ENCODE measurements at regions not wholly inside any gene's neighbourhood (a gene's known extent, or its start where the extent isn't known, plus 50 kb on each side); places are given as distances from the start of the nearest gene placed in this dataset.

DNA sequence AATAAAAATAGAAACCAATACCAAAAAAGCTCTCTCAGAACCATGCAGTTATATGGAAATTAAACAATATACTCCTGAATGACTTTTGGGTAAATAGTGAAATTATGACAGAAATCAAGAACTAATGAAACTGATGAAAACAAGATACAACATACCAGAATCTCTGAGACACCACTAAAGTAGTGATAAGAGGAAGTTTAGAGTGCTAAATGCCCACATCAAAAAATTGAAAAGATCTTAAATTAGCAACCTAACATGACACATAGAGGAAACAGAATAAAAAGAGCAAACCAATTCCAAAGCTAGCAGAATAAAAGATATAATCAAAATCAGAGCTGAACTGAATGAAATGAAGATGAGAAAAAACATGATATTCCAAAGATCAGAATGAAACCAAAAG lies 430.9 kb downstream of the LTN1 start:
- Histone ChIP-seq H3K4me1 (no peaks in the 10 kb centered on the region), H3K27ac (no peak overlapping the region), H3K36me3 (no peaks in the 10 kb centered on the region), H3K9me3 (no peaks in the 10 kb centered on the region), H3K27me3 (no peaks in the 10 kb centered on the region), H3K4me3 (no peak overlapping the region)
- no peak for DNase-seq
- TF ChIP-seq, protein P1, sequence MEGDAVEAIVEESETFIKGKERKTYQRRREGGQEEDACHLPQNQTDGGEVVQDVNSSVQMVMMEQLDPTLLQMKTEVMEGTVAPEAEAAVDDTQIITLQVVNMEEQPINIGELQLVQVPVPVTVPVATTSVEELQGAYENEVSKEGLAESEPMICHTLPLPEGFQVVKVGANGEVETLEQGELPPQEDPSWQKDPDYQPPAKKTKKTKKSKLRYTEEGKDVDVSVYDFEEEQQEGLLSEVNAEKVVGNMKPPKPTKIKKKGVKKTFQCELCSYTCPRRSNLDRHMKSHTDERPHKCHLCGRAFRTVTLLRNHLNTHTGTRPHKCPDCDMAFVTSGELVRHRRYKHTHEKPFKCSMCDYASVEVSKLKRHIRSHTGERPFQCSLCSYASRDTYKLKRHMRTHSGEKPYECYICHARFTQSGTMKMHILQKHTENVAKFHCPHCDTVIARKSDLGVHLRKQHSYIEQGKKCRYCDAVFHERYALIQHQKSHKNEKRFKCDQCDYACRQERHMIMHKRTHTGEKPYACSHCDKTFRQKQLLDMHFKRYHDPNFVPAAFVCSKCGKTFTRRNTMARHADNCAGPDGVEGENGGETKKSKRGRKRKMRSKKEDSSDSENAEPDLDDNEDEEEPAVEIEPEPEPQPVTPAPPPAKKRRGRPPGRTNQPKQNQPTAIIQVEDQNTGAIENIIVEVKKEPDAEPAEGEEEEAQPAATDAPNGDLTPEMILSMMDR (IDR thresholded peaks at IDR 0.05), result no peak
- TF ChIP-seq POLR2A (IDR thresholded peaks at IDR 0.05), result no peak
- intact Hi-C loops (cut with DNase I; ENCODE audit: low total_unique reads), result no loop called here

DNA sequence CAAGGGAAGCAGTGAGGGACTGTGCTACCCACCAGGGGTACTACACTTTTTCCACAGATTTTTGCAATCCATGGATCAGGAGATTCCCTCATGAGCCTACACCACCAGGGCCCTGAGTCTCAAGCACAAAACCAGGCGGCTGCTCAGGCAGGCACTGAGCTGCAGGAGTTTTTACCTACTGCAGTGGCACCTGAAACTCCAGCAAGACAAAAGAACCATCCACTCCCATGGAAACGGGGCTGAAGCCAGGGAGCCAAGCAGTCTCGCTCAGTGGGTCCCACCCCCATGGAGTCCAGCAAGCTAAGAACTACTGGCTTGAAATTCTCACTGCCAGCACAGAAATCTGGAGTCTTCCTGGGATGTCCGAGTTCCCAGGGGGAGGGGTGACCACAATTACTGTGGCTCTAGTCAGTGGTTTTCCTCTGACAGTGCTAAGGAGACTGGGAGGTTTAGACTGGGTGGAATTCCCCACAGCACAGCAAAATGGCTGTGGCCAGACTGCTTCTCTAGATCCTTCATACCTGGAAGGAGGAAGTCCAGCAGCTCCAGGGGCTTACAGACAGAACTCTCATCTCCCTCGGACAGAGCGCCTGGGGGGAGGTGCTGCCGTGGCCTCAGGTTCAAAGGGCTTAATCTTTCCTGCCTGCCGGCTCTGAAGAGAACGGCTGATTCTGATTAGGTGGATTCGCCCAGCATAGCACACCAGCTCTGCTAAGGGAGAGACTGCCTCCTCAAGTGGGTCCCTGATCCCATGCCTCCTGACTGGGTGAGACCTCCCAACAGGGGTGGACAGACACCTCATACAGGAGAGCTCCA lies 437.8 kb downstream of the LTN1 start:
- H3K27me3 ChIP-seq, result no peaks in the 10 kb centered on the region
- no peak for TF ChIP-seq POLR2A (IDR thresholded peaks at IDR 0.05)
- TF ChIP-seq, protein P1 (IDR thresholded peaks at IDR 0.05), result no peak
- intact Hi-C loops (cut with DNase I; ENCODE audit: low total_unique reads), result no loop called here
- no peak overlapping the region for H3K4me3 ChIP-seq
- H3K36me3 ChIP-seq, result no peaks in the 10 kb centered on the region
- H3K9me3 ChIP-seq, result no peaks in the 10 kb centered on the region
- no peak overlapping the region for H3K27ac ChIP-seq
- no peaks in the 10 kb centered on the region for H3K4me1 ChIP-seq
- DNase-seq, result no peak

DNA sequence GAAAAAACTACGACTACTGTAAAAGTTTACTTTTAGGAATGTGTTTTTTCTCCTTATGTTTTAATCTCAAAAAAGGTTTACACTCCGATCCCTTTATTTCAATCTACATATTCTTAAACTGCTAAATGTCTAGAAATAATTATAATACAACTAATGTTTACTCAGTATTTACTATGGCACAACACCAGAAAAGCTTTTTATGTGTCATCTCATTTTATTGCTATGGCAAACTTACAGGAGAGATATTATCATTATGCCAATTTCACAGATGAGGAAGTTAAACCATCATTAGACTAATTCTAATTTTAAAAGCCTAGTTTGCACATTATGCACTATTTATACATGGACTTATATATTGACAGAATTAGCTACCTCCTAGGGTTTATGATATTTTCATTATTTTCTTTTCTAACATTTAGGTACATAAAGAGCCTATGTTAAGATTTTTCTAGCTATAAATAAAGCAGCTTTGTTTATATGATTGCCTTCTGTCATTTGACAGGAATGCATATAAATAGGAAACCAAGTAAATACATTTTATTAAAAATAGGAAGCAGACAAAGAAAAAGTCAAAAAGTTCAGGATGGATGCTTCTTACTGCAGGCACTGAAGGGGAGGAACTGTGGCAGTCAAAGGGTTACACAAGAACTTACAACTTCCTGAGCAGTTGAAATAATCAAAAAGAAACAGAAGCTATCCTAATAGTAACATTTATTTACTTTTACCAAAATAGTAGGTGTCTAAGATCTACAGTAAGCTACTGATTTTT lies 442.4 kb downstream of the LTN1 start:
- H3K27me3 ChIP-seq, result no peaks in the 10 kb centered on the region
- TF ChIP-seq, protein P1 (IDR thresholded peaks at IDR 0.05), result no peak
- TF ChIP-seq POLR2A (IDR thresholded peaks at IDR 0.05), result no peak
- H3K36me3 ChIP-seq, result no peaks in the 10 kb centered on the region
- DNase-seq, result no peak
- intact Hi-C loops (cut with DNase I; ENCODE audit: low total_unique reads), result no loop called here
- H3K4me3 ChIP-seq, result no peak overlapping the region
- H3K27ac ChIP-seq, result no peak overlapping the region
- H3K4me1 ChIP-seq, result no peaks in the 10 kb centered on the region
- H3K9me3 ChIP-seq, result no peaks in the 10 kb centered on the region

DNA sequence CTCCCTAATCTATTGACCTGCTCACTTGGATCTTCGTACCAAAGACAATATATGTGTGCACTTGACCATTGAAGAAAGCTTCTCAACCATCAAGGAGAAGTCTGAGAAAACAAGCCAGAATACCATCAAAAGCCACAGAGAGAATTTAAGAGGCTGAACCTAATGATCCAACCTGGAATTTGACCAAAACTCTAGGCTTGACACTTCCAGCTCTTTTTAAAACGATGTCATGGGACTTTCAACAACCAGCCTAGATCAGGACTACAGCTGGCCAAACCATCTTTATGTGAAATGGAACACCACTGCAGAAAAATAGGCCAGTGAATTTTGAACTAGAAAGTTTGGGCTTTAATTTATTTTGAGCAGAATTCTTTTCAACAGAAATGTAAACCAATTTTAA lies 444.4 kb downstream of the LTN1 start:
- Histone ChIP-seq H3K27me3 (no peaks in the 10 kb centered on the region), H3K4me3 (no peak overlapping the region), H3K4me1 (no peaks in the 10 kb centered on the region), H3K27ac (no peak overlapping the region), H3K36me3 (no peaks in the 10 kb centered on the region), H3K9me3 (no peaks in the 10 kb centered on the region)
- DNase-seq, result no peak
- TF ChIP-seq POLR2A (IDR thresholded peaks at IDR 0.05), result no peak
- TF ChIP-seq, protein P1 (IDR thresholded peaks at IDR 0.05), result no peak
- intact Hi-C loops (cut with DNase I; ENCODE audit: low total_unique reads), result no loop called here

- Histone ChIP-seq H3K36me3 (no peaks in the 10 kb centered on the region), H3K4me1 (no peaks in the 10 kb centered on the region), H3K9me3 (no peaks in the 10 kb centered on the region), H3K27me3 (no peaks in the 10 kb centered on the region), H3K27ac (no peak overlapping the region), H3K4me3 (no peak overlapping the region)
- intact Hi-C loops (cut with DNase I; ENCODE audit: low total_unique reads), result no loop called here
- no peak for DNase-seq
- TF ChIP-seq, protein P1 (IDR thresholded peaks at IDR 0.05), result no peak
- no peak for TF ChIP-seq POLR2A (IDR thresholded peaks at IDR 0.05)
Measured at GRCh38 chr21:28547766-28548165, 444.9 kb downstream of the LTN1 start.

Data from uterus (tissue), 3 donors.